NCI-H748 (cell line): ENCODE measurements at regions not wholly inside any gene's neighbourhood (a gene's known extent, or its start where the extent isn't known, plus 50 kb on each side); places are given as distances from the start of the nearest gene placed in this dataset.
"Not testable (repeated sequence)": the region's sequence is repeated elsewhere in the genome, so short reads cannot be mapped to it uniquely, and the experiment has no call there.

ENCODE experiments used
- DNase-seq: peaks from one replicate; lab custom pipeline; 2025; ENCODE audit not compliant: unreplicated experiment; lab: John Stamatoyannopoulos, UW

GRCh38 chr11:95652002-95652472, 137.5 kb downstream of the FAM76B start:
- DNase-seq, result peak; percentile 77

DNA sequence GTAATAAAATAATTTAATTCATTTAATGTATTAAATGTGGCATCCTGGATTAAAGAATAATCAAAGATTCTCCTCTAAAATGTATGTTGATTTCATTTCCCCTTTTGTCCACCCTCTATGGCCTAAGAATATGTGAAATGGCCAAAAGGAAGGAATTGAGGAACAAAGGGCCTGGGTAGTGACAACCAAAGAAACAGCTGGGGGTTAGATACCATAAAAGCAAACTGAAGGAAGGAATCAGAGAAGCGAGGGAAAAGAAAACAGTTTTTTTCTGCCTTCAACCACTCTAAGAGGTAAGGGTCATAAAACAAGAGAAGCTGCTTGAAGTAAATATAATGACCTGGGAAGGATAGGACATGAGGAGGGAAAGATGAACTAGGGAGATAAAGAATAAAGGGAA, 139.3 kb downstream of the FAM76B start:
- DNase-seq, result no peak

- no peak for DNase-seq
Observed at GRCh38 chr11:95647871-95648270, 141.7 kb downstream of the FAM76B start.

DNA sequence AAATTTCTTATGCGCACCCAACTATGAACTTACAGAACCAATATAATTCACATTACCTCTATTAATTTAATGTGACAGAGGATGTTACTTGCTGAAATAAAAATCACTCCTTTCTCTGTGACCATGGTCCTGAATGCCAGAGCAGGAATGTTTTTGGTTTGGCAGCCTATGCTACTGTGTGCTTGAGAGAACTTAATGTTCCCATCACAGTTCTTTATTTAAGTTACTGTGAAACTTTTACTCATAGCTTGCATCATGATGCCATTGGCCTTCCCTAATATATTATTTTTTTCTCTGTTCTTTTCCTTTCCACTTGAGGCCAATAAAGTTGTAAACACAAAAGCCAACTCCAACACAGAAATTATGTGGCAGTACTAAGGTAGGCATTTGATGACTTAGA, 142.2 kb downstream of the FAM76B start:
- no peak for DNase-seq

- no peak for DNase-seq
Observed at GRCh38 chr11:95641495-95641894, 148.1 kb downstream of the FAM76B start.

- DNase-seq, result no peak
Observed at GRCh38 chr11:95638501-95638900, 151.1 kb downstream of the FAM76B start.

DNA sequence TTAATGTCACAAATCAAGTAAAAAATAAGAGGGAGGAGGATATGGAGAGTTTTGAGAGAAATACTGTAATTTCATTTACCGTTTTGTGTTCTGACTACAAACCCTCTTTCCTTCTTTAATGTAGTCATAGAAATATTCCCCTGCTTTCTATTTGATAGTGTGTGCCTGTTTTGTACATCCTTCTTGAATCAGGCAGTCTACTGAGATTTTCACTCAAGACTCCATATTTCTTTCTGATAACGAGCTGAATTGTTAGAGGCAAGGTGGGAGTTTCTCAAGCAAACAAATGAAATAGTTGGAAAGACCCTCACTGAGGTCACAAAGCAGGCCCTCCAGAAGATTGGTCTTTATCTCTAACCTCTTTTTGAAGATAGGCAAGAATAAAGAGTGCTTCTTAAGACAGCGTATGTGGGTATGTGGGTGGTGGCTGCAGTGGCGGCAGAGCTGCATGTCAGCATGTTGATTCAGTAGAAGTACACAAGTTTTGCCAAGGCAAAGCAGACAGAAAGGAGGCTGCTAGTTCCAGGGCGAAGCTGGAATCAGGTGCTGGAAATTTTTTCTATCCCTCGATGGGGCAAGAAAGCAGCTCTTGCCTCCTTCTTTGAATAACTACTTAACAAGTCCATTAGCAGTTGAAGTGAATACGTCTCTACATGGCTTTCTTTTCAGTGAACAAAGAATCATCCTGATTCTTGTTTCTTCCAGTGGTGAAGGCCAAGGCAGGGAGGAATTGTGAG, 164.2 kb downstream of the FAM76B start:
- no peak for DNase-seq

- no peak for DNase-seq
Observed at GRCh38 chr11:95616256-95616804, 173.3 kb downstream of the FAM76B start.

- DNase-seq, result no peak
Observed at GRCh38 chr11:95611827-95612226, 177.8 kb downstream of the FAM76B start.

DNA sequence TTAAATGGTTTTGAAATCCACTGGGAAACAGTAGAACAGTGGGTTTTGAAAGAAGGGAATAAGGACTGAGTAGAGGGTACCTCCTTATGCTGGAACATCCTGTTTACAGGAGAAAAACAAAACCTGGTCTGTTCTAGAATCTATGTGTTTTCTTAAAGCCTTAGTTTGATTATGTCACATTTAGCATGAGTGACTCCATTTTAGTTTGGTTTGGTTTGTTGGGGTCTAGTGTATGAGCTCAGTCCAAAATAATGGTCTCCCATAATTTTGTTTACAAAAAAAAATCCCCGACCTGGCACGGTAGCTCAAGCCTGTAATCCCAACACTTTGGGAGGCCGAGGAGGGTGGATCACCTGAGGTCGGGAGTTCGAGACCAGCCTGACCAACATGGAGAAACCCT, 179.4 kb downstream of the FAM76B start:
- DNase-seq, result not testable (repeated sequence)

- no peak for DNase-seq
Observed at GRCh38 chr11:95608093-95608492, 181.5 kb downstream of the FAM76B start.

DNA sequence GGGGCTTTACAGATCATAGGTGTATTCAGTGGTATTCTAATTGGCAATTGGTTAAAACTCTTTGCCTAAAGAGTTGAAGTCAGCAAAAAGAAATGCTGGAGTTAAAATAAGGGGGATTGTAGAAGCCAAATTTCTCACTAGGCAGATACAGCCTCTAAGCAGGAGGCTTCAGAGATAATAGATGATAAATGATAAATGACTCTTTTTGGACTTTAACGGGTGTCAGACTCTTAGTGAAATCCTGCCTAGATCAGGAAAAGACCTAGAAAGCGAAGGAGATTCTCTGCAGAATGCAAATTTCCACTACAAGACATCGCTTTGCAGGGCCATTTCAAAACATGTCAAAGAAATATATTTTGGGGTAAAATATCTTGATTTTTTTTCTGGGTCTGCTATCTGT, 182.8 kb downstream of the FAM76B start:
- no peak for DNase-seq

DNA sequence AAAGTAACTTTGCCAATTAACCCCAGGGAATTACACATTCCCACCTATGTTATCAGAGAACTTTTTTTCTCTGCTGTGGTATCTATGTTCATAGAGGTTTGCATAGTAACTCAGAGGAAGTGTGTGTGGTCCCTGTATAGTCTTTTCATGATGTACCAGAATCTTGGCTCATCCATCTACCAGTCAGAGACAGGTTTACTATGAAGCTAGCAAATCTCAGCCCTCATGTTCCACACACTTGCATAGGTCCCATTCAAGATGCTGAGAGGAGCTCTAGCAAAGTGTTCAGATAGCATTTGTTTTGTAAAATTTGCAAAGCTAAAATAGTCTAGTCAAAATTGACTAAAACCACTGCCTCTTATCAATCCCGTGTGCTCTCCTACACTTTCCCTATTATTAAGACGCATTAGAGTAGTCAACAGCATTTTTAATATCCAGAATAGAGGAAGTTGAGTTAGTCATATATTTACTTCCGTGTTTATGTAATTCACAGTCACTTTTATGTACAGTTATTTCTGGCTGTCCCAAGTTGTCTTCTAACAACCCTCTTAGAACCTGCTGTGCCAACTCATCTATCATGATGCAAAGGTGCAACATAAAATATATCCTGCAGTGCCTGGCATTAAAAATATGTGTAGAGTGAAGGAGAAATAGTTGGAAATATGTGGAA, 184.2 kb downstream of the FAM76B start:
- DNase-seq, result no peak

- no peak for DNase-seq
Observed at GRCh38 chr11:95599959-95600586, 189.5 kb downstream of the FAM76B start.

- no peak for DNase-seq
Observed at GRCh38 chr11:95595973-95596489, 193.6 kb downstream of the FAM76B start.

- no peak for DNase-seq
Observed at GRCh38 chr11:95595541-95595940, 194.0 kb downstream of the FAM76B start.

DNA sequence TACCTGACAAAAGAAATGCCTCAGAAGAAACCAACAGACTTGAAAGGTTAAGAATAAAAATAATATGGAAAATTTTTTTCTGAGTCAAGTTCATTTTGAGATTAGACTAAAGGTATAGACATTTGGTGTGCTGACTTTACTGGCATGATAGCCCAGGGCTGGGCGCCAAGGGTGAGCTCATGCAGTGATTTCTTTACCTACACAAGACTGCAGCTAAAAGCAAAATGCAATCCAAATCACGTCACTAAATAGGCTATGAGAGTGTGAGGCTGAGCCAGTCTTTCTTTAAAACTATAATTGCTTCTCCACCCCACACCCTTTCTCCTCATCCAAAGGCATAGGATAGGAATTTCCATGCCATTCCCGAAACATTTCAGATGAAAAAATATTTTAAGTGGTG, 196.5 kb downstream of the FAM76B start:
- no peak for DNase-seq

DNA sequence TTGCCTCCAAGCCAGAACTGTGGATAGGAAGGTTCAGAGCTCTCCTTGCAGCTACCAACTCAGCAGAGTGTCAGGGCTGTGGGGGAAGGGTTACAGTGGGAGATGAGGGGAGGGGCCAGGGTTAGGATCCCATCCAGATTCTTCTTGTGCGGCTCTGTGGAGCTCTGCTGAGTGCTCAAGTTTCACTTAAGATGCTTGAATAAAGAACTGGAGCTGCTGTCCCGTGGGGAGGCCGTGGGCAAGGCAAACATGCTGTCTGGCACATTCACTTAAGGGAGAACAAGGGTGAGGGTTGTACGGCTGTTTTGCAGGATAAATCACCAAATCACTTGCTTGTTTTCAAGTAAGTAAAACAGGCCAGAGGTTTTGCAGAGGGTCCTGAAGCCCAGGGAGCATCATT, 197.1 kb downstream of the FAM76B start:
- no peak for DNase-seq

GRCh38 chr11:95589893-95590612, 199.5 kb downstream of the FAM76B start:
- DNase-seq, result no peak

- no peak for DNase-seq
Observed at GRCh38 chr11:95588821-95589220, 200.8 kb downstream of the FAM76B start.

DNA sequence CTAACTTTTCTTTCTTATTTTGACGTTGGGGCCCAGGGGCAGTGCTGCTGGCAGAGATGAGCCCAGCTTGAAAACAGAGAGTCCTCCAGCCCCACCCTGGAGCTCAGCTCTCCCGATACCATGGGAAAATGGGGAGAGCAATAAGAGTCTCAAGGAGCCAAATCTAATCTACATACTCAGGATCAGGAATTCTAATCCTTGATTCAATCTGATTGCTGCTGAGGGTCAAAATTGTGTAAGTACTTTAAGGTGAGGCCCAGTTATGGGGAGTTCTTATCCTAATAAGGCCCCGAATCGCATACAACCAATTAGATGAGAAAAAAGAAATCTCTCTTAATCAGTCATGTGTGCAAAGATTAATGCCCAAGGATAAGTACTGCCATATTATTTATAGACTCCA, 202.9 kb downstream of the FAM76B start:
- DNase-seq, result no peak
